ENCODE measurements at regions not wholly inside any gene's neighbourhood (a gene's known extent, or its start where the extent isn't known, plus 50 kb on each side); places are given as distances from the start of the nearest gene placed in this dataset.

GRCh38 chr15:69945729-69946128 is 152.0 kb downstream of the TLE3 start:
- no peak for TF ChIP-seq CTCF (IDR thresholded peaks at IDR 0.05)
- TF ChIP-seq EP300 (IDR thresholded peaks at IDR 0.05) = no peak

Data from esophagus muscularis mucosa (tissue), 3 donors.